ENCODE measurements at regions not wholly inside any gene's neighbourhood (a gene's known extent, or its start where the extent isn't known, plus 50 kb on each side); places are given as distances from the start of the nearest gene placed in this dataset.
"Not testable (repeated sequence)": the region's sequence is repeated elsewhere in the genome, so short reads cannot be mapped to it uniquely, and the experiment has no call there.

GRCh38 chr20:50447817-50448216 is 62.4 kb upstream of the PTPN1 start:
- Mint-ChIP-seq H3K4me1 (ENCODE audit: low read depth in 2 of 2) (peaks cover 15 to 21% of the 10 kb centered on the region in 2 donors), H3K36me3 (ENCODE audit: insufficient read depth) (peaks cover 6% of the 10 kb centered on the region), H3K27ac (peak overlapping the region in 1 of 2 donors; percentile 17), H3K9me3 (no peaks in the 10 kb centered on the region), H3K27me3 (peaks cover 42 to 64% of the 10 kb centered on the region in 2 donors), H3K4me3 (no peak overlapping the region)
- no peak for ATAC-seq (replicated peaks)
- DNase-seq, result no peak

DNA sequence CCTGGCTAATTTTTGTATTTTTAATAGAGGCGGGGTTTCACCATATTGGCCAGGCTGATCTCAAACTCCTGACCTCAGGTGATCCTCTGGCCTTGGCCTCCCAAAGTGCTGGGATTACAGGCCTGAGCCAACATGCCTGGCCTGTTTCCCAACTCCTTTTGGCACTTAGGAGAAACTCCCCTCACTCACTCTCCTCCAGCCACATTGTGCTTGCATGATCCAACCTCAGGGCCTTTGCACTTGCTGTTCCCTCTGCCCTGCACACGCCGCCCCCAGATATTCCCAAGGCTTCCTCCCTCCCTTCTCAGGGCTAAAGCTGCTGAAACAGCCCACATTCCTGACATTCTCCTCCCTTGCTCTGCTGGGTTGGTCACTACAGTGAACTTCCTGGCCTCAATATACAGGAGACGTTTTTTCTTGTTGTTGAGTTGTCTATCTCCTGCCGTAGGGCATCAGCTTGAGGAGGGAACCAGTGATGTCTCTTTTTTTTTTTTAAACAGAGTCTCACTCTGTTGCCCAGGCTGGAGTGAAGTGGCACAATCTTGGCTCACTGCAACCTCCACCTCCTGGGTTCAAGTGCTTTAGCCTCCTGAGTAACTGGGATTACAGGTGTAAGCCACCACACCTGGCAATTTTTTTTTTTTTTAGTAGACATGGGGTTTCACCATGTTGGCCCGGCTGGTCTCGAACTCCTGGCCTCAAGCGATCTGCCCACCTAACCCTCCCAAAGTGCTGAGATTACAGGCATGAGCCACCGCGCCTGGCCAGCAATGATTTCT is 61.4 kb upstream of the PTPN1 start:
- H3K36me3 Mint-ChIP-seq (ENCODE audit: insufficient read depth); ATAC-seq (replicated peaks); H3K27ac Mint-ChIP-seq; H3K9me3 Mint-ChIP-seq; DNase-seq; H3K4me3 Mint-ChIP-seq: not testable (repeated sequence)
- Mint-ChIP-seq H3K27me3 (peaks cover 46 to 71% of the 10 kb centered on the region in 2 donors), H3K4me1 (ENCODE audit: low read depth in 2 of 2) (peaks cover 15 to 21% of the 10 kb centered on the region in 2 donors)

DNA sequence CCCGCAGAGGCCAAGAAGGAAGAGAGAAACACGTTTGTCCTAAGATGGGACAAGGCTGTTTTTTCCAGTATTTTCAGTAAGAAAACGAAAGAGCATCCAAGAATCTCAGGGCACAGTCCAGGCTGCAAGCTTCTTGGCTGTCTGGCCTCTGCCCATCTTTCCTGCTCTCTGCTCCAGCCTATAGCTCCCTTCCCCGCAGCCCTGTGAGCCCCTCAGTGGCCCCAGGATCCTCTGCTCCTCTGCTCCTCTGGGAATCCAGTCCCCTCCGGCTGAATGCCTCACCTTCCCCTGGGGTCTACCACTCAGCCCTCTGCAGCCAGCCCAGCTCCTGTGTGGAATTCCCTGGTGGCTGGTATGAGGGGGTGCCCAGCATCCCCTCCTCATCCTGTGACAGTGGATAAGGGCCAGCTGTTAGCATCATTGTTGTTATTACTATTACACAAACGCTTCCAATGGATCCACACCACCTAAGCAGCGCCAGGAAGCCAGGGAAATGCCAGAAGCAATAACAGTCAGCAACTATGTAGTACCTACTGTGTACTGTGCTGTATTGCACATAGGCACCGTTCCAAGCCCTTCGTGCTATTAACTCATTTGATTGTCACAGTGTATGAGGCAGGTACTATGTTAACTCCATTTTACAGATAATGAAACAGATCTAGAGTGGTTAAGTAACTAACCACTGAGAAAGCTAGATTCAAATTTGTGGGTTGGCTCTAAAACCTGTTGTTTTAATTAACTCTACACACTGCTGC is 60.3 kb upstream of the PTPN1 start:
- Mint-ChIP-seq H3K4me1 (ENCODE audit: low read depth in 2 of 2) (peaks cover 15 to 21% of the 10 kb centered on the region in 2 donors), H3K9me3 (no peaks in the 10 kb centered on the region), H3K27me3 (peaks cover 49 to 80% of the 10 kb centered on the region in 2 donors), H3K36me3 (ENCODE audit: insufficient read depth) (peaks cover 6% of the 10 kb centered on the region), H3K4me3 (no peak overlapping the region), H3K27ac (no peak overlapping the region)
- no peak for ATAC-seq (replicated peaks)
- no peak for DNase-seq

- no peak for DNase-seq
- Mint-ChIP-seq H3K4me3 (peak overlapping the region; percentile 43 to 56), H3K27ac (peak overlapping the region in 1 of 2 donors; percentile 30), H3K9me3 (no peaks in the 10 kb centered on the region), H3K4me1 (ENCODE audit: low read depth in 2 of 2) (peaks cover 15 to 21% of the 10 kb centered on the region in 2 donors), H3K36me3 (ENCODE audit: insufficient read depth) (peaks cover 6% of the 10 kb centered on the region), H3K27me3 (peaks cover 49 to 83% of the 10 kb centered on the region in 2 donors)
- ATAC-seq (replicated peaks), result no peak
Observed at GRCh38 chr20:50450493-50450826, 59.7 kb upstream of the PTPN1 start.

GRCh38 chr20:50450881-50451752 is 59.1 kb upstream of the PTPN1 start:
- ATAC-seq (replicated peaks) (peak; percentile 90), DNase-seq (peak; percentile 12 to 28 (median 21))
- Mint-ChIP-seq H3K9me3 (no peaks in the 10 kb centered on the region), H3K4me3 (peak overlapping the region; percentile 43 to 56), H3K27me3 (peaks cover 49 to 83% of the 10 kb centered on the region in 2 donors), H3K4me1 (ENCODE audit: low read depth in 2 of 2) (peaks cover 15 to 21% of the 10 kb centered on the region in 2 donors), H3K27ac (peak overlapping the region in 1 of 2 donors; percentile 30), H3K36me3 (ENCODE audit: insufficient read depth) (peaks cover 6% of the 10 kb centered on the region)

DNA sequence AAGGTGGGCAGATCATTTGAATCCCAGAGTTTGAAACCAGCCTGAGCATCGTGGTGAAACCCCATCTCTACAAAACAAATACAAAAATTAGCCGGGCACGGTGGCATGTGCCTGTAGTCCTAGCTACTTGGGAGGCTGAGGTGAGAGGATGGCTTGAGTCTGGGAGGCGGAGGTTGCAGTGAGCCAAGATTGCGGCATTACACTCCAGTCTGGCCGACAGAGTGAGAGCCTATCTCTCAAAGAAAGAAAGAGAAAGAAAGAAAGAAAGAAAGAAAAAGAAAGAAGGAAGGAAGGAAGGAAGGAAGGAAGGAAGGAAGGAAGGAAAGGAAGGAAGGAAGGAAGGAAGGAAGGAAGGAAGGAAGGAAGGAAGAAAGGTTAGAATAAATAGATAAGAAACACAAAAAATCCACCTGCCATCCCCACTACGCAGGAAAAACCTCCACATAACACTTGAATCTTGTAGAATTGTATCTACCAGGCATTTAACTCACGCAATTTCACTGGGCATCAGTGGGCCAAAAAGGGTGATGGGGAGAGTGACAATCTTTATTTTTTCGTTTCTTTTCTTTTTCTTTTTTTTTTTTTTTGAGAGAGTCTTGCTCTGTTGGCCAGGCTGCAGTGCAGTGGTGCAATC is 58.3 kb upstream of the PTPN1 start:
- not testable (repeated sequence) for ATAC-seq (replicated peaks); H3K27ac Mint-ChIP-seq; H3K36me3 Mint-ChIP-seq (ENCODE audit: insufficient read depth); H3K9me3 Mint-ChIP-seq; DNase-seq
- Mint-ChIP-seq H3K4me1 (ENCODE audit: low read depth in 2 of 2) (peaks cover 15 to 21% of the 10 kb centered on the region in 2 donors), H3K27me3 (peaks cover 48 to 83% of the 10 kb centered on the region in 2 donors), H3K4me3 (peak overlapping the region; percentile 43 to 56)

GRCh38 chr20:50453533-50454244 is 56.5 kb upstream of the PTPN1 start:
- Mint-ChIP-seq H3K4me3 (no peak overlapping the region), H3K9me3 (no peaks in the 10 kb centered on the region), H3K4me1 (ENCODE audit: low read depth in 2 of 2) (peaks cover 15 to 21% of the 10 kb centered on the region in 2 donors), H3K27me3 (peaks cover 34 to 67% of the 10 kb centered on the region in 2 donors), H3K36me3 (ENCODE audit: insufficient read depth) (peaks cover 2% of the 10 kb centered on the region), H3K27ac (no peak overlapping the region)
- no peak for DNase-seq
- ATAC-seq (replicated peaks), result no peak

- not testable (repeated sequence) for H3K27ac Mint-ChIP-seq; H3K36me3 Mint-ChIP-seq (ENCODE audit: insufficient read depth); ATAC-seq (replicated peaks); H3K4me3 Mint-ChIP-seq; DNase-seq; H3K9me3 Mint-ChIP-seq
- Mint-ChIP-seq H3K4me1 (ENCODE audit: low read depth in 2 of 2) (peaks cover 13 to 16% of the 10 kb centered on the region in 2 donors), H3K27me3 (peaks cover 29 to 59% of the 10 kb centered on the region in 2 donors)
Observed at GRCh38 chr20:50455245-50455644, 54.9 kb upstream of the PTPN1 start.

- ATAC-seq (replicated peaks), result no peak
- no peak overlapping the region for H3K27ac Mint-ChIP-seq
- DNase-seq, result no peak
- no peaks in the 10 kb centered on the region for H3K9me3 Mint-ChIP-seq
- H3K4me1 Mint-ChIP-seq (ENCODE audit: low read depth in 2 of 2), result peaks cover 11% of the 10 kb centered on the region in 2 donors
- peaks cover 2% of the 10 kb centered on the region for H3K36me3 Mint-ChIP-seq (ENCODE audit: insufficient read depth)
- H3K27me3 Mint-ChIP-seq, result peaks cover 26 to 59% of the 10 kb centered on the region in 2 donors
- H3K4me3 Mint-ChIP-seq, result no peak overlapping the region
Observed at GRCh38 chr20:50455656-50456451, 54.3 kb upstream of the PTPN1 start.

DNA sequence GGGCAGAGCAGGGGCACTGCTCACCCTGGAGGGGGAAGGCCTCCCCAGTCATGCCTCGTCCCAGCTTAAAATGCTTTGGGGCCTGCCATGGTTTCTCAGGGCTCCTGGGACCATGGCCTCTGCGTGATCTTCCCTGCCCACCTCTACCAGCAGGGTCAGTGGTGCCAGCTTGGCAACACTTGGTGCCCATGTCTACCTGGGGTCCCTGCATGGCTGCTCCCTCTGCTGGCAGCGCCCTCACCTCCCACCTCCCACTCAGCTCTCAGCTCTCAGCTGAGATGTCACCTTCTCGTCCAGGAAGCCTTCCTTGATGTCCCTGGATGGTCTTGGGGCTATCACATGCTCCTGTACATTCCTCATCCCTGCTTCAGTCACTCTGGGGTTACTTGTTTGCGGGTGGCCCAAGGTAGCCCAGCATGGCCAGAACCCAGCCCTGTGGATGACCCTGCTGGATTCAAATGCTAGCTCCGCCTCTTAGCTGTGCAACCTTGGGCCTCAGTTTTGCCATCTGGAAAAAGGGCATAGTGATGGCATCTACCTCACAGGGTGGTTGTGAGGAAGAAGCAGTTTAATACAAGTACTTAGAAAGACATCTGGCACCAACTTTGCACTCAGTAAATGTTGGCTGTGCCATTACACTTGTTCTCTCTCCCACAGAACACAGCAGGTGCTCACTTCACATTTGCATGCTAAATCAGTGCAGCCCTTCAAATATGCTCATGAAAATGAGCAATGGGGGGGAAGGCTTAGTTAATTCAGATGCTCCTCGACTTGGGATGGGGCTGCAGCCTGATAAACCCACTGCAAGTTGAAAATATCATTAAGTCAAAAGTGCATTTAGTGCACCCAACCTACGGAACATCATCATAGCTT is 53.5 kb upstream of the PTPN1 start:
- Mint-ChIP-seq H3K4me3 (no peak overlapping the region), H3K27me3 (peaks cover 20 to 53% of the 10 kb centered on the region in 2 donors), H3K4me1 (ENCODE audit: low read depth in 2 of 2) (peaks cover 3 to 5% of the 10 kb centered on the region in 2 donors), H3K27ac (no peak overlapping the region), H3K36me3 (ENCODE audit: insufficient read depth) (peaks cover 2% of the 10 kb centered on the region), H3K9me3 (no peaks in the 10 kb centered on the region)
- DNase-seq, result no peak
- no peak for ATAC-seq (replicated peaks)

Measured in effector memory CD8-positive, alpha-beta T cell (primary cell).